Activated naive CD4-positive, alpha-beta T cell treated with anti-CD3 and anti-CD28 coated beads for 36 hours (primary cell): ENCODE measurements at regions not wholly inside any gene's neighbourhood (a gene's known extent, or its start where the extent isn't known, plus 50 kb on each side); places are given as distances from the start of the nearest gene placed in this dataset.

ENCODE experiments used
- CTCF ChIA-PET: fragments of 350-600 bp; sonication (Branson Sonifier 250); formaldehyde crosslinking; loops from one replicate; lab custom pipeline; 2021; ENCODE audit warnings: antibody characterized with exemption; lab: Charles Lee
- DNase-seq: peaks from one replicate; pipeline ENCODE4 v3.0.0-alpha.2; 2020
- H3K27ac Mint-ChIP-seq: one replicate; pipeline ENCODE4 v1.8.0; 2021; ENCODE audit warnings: mild to moderate bottlenecking, mixed read lengths
- H3K27me3 Mint-ChIP-seq: one replicate; pipeline ENCODE4 v1.8.0; 2021; ENCODE audit warnings: low read depth, mixed read lengths
- H3K36me3 Mint-ChIP-seq: one replicate; pipeline ENCODE4 v1.8.0; 2021; ENCODE audit warnings: low read depth, mixed read lengths
- H3K4me1 Mint-ChIP-seq: one replicate; pipeline ENCODE4 v1.8.0; 2021; ENCODE audit warnings: low read depth, mixed read lengths
- H3K4me3 Mint-ChIP-seq: one replicate; pipeline ENCODE4 v1.8.0; 2021; ENCODE audit warnings: mild to moderate bottlenecking, moderate library complexity, mixed read lengths
- H3K9me3 Mint-ChIP-seq: one replicate; pipeline ENCODE4 v1.8.0; 2021; ENCODE audit warnings: mixed read lengths
- intact Hi-C: fragments of 100-400 bp; cut with micrococcal nuclease; formaldehyde crosslinking; loops from one replicate; pipeline ENCODE4 v1.15.1; 2023

GRCh38 chr6:139587469-139587868 lies 213.0 kb upstream of the CITED2 start:
- no peak overlapping the region for H3K27ac Mint-ChIP-seq
- CTCF ChIA-PET: no interaction called here

GRCh38 chr6:139586273-139586672 lies 211.8 kb upstream of the CITED2 start:
- intact Hi-C loops: no loop called here
- Mint-ChIP-seq H3K4me1 (peaks cover under 1% of the 10 kb centered on the region), H3K27ac (no peak overlapping the region)

More at GRCh38 chr6:139587469-139587868, 213.0 kb upstream of the CITED2 start:
- no peak for DNase-seq
- intact Hi-C loops: no loop called here
- H3K4me1 Mint-ChIP-seq: no peaks in the 10 kb centered on the region
- H3K4me3 Mint-ChIP-seq: no peak overlapping the region
- no peaks in the 10 kb centered on the region for H3K36me3 Mint-ChIP-seq
- peaks cover 25% of the 10 kb centered on the region for H3K27me3 Mint-ChIP-seq
- H3K9me3 Mint-ChIP-seq: no peaks in the 10 kb centered on the region

GRCh38 chr6:139584599-139584998 lies 210.2 kb upstream of the CITED2 start:
- Mint-ChIP-seq H3K27ac (no peak overlapping the region), H3K9me3 (no peaks in the 10 kb centered on the region), H3K4me1 (peaks cover 14% of the 10 kb centered on the region), H3K27me3 (peaks cover 20% of the 10 kb centered on the region), H3K36me3 (no peaks in the 10 kb centered on the region), H3K4me3 (no peak overlapping the region)
- no peak for DNase-seq
- intact Hi-C loops: no loop called here
- CTCF ChIA-PET: no interaction called here

More at GRCh38 chr6:139586273-139586672, 211.8 kb upstream of the CITED2 start:
- no peak for DNase-seq
- Mint-ChIP-seq H3K36me3 (no peaks in the 10 kb centered on the region), H3K9me3 (no peaks in the 10 kb centered on the region), H3K27me3 (peaks cover 24% of the 10 kb centered on the region), H3K4me3 (no peak overlapping the region)
- CTCF ChIA-PET: no interaction called here

DNA sequence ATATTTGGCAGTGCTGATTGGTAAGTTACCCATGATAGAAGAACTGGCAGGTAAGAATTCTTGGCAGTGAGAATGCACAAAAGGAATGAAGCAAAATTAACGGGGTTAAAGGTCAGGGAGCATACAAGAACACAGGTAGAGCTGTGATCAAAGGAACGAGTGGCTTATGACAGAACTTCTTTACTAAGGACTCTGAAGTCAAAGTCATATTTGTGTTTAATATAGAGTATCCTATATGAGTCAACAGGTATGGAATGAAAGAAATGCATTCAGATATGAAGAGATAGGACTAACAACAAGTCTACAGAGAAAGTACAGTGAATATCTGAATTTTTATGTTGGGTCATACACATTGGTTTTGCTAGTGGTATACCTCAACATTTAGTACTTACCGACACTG lies 209.0 kb upstream of the CITED2 start:
- H3K27ac Mint-ChIP-seq: no peak overlapping the region
- CTCF ChIA-PET: interaction anchor here (0.7 kb wide), 1 partner anchor 11 kb away, joined by 4 read pairs; no protein-coding TSS in a partner anchor
- H3K36me3 Mint-ChIP-seq: no peaks in the 10 kb centered on the region
- no peaks in the 10 kb centered on the region for H3K9me3 Mint-ChIP-seq
- intact Hi-C loops: no loop called here
- DNase-seq: no peak
- H3K27me3 Mint-ChIP-seq: peaks cover 19% of the 10 kb centered on the region
- no peak overlapping the region for H3K4me3 Mint-ChIP-seq
- peaks cover 14% of the 10 kb centered on the region for H3K4me1 Mint-ChIP-seq

- peaks cover 17% of the 10 kb centered on the region for H3K27me3 Mint-ChIP-seq
- CTCF ChIA-PET: interaction anchor here (0.5 to 0.7 kb wide), 2 partner anchors 11 to 195 kb away, joined by 4 to 6 read pairs; no protein-coding TSS in a partner anchor
- no peak overlapping the region for H3K4me3 Mint-ChIP-seq
- H3K4me1 Mint-ChIP-seq: peaks cover 14% of the 10 kb centered on the region
- H3K9me3 Mint-ChIP-seq: no peaks in the 10 kb centered on the region
- intact Hi-C loops: no loop called here
- no peak overlapping the region for H3K27ac Mint-ChIP-seq
- H3K36me3 Mint-ChIP-seq: no peaks in the 10 kb centered on the region
- no peak for DNase-seq
These were observed 208.5 kb upstream of the CITED2 start for GRCh38 chr6:139582956-139583355.

- no peak for DNase-seq
- no peak overlapping the region for H3K4me3 Mint-ChIP-seq
- H3K27me3 Mint-ChIP-seq: peaks cover 23% of the 10 kb centered on the region
- intact Hi-C loops: no loop called here
- no peaks in the 10 kb centered on the region for H3K9me3 Mint-ChIP-seq
- H3K4me1 Mint-ChIP-seq: peaks cover 14% of the 10 kb centered on the region
- no peak overlapping the region for H3K27ac Mint-ChIP-seq
- CTCF ChIA-PET: no interaction called here
- no peaks in the 10 kb centered on the region for H3K36me3 Mint-ChIP-seq
These were observed 207.0 kb upstream of the CITED2 start for GRCh38 chr6:139581485-139581865.

DNA sequence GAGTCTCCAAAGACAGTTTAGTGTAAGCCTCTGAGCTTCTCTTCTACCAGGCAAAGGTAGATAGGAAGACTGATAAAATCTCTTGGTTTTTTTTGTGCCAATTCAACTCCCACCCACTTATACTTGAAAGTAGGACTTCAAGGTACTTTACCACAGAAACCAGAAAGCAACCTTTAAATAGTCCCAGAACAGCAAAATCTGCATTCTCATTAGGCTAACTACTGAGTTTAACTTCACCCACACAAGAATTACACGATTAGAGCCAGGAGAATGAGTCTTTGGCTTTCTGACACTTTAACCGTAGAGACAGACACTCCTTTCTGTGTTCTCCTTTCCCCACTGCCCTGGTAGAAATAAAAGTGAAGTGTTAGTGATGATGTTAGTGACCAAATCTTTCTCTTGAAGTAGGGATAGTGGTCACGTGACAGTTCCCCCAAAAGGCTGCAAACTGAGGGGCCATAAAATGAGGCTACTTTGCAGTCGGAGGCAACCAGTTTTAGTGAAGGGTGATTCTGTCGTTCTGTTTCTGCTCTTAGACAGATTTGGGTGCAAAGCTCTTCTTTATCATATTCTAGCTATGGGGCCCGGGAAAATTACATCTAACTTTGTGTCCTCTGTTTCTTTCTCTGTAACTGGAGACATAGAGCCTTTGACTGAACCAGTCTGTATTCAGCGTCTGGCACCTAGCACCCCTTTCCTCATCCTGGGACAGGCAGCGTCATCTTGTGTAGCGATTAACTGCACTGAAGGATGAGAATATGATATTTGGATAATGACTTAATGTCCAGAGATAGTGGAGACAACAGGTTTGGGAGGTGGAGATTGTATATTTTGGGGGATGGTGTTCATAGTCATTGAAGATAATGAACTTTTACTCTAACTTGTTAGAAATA lies 206.4 kb upstream of the CITED2 start:
- Mint-ChIP-seq H3K36me3 (no peaks in the 10 kb centered on the region), H3K9me3 (no peaks in the 10 kb centered on the region), H3K4me3 (no peak overlapping the region), H3K27me3 (peaks cover 23% of the 10 kb centered on the region), H3K27ac (no peak overlapping the region), H3K4me1 (peaks cover 14% of the 10 kb centered on the region)
- DNase-seq: no peak
- CTCF ChIA-PET: no interaction called here
- intact Hi-C loops: no loop called here

- Mint-ChIP-seq H3K9me3 (no peaks in the 10 kb centered on the region), H3K4me3 (no peak overlapping the region), H3K27ac (no peak overlapping the region), H3K27me3 (peaks cover 18% of the 10 kb centered on the region), H3K4me1 (peaks cover 14% of the 10 kb centered on the region), H3K36me3 (no peaks in the 10 kb centered on the region)
- intact Hi-C loops: no loop called here
- no peak for DNase-seq
- CTCF ChIA-PET: interaction anchor here (0.6 kb wide), 1 partner anchor 213 kb away, joined by 3 read pairs; no protein-coding TSS in a partner anchor
These were observed 203.5 kb upstream of the CITED2 start for GRCh38 chr6:139577763-139578604.

DNA sequence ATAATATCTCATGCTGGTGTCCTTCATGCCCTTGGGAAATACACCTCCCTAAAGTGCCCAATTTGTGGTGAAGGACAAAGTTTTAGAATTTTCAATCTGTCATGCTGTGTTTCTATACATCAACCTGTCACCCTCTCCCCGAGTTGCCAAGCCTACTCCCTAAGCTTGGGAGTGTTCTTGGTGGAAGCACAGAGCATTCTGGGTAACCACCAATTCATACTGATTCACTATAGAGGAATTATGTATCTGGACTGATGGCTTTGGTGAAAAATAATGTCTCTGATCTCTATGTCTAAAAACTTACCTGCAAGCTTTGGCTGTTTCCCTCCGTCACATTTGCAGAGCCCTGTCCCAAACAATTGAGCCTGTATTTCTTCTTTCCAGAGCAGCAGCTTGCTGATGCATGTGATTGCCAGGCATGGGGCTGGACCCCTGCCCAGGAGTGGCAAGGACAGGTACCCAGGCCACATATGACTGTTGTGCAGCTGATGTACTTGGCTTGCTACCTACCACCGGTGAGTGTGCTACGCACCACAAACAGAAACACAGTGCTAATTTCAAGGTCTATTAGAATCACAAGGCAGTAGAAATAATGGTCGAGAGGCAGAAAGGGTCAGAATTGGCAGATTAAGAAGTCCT lies 202.8 kb upstream of the CITED2 start:
- peaks cover 13% of the 10 kb centered on the region for H3K27me3 Mint-ChIP-seq
- no peak overlapping the region for H3K27ac Mint-ChIP-seq
- intact Hi-C loops: no loop called here
- H3K4me1 Mint-ChIP-seq: peaks cover 14% of the 10 kb centered on the region
- H3K36me3 Mint-ChIP-seq: no peaks in the 10 kb centered on the region
- no peak for DNase-seq
- no peaks in the 10 kb centered on the region for H3K9me3 Mint-ChIP-seq
- no peak overlapping the region for H3K4me3 Mint-ChIP-seq
- CTCF ChIA-PET: interaction anchor here (0.6 kb wide), 1 partner anchor 213 kb away, joined by 3 read pairs; no protein-coding TSS in a partner anchor

GRCh38 chr6:139572001-139572400 lies 197.6 kb upstream of the CITED2 start:
- H3K4me3 Mint-ChIP-seq: no peak overlapping the region
- H3K27ac Mint-ChIP-seq: no peak overlapping the region
- H3K36me3 Mint-ChIP-seq: no peaks in the 10 kb centered on the region
- CTCF ChIA-PET: interaction anchor here (0.7 kb wide), 1 partner anchor 53 kb away, joined by 5 read pairs; no protein-coding TSS in a partner anchor
- H3K4me1 Mint-ChIP-seq: no peaks in the 10 kb centered on the region
- no peak for DNase-seq
- H3K9me3 Mint-ChIP-seq: no peaks in the 10 kb centered on the region
- H3K27me3 Mint-ChIP-seq: peaks cover 4% of the 10 kb centered on the region
- intact Hi-C loops: no loop called here

GRCh38 chr6:139570166-139570565 lies 195.7 kb upstream of the CITED2 start:
- no peaks in the 10 kb centered on the region for H3K36me3 Mint-ChIP-seq
- no peaks in the 10 kb centered on the region for H3K9me3 Mint-ChIP-seq
- no peak overlapping the region for H3K4me3 Mint-ChIP-seq
- CTCF ChIA-PET: no interaction called here
- intact Hi-C loops: no loop called here
- no peak overlapping the region for H3K27ac Mint-ChIP-seq
- no peak for DNase-seq
- no peaks in the 10 kb centered on the region for H3K4me1 Mint-ChIP-seq
- H3K27me3 Mint-ChIP-seq: peaks cover 2% of the 10 kb centered on the region

DNA sequence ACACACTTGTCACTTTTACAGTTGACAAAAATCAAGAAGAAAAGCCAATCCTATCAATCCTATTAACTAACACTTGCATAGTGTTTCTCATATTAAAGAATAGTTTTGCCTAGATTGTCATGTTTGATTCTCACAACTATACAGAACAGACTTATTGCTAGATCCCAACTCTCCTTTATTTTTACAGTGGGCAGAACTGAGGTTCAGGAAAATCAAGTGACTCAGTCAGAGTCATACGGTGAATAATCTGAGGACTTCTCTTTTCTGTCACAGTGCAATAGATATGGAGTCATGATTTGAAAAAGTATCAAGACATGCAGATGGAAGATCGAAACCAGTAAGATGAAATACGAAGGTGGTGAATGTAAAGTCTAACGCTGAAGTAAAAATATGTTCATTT lies 195.1 kb upstream of the CITED2 start:
- Mint-ChIP-seq H3K9me3 (no peaks in the 10 kb centered on the region), H3K36me3 (no peaks in the 10 kb centered on the region), H3K27ac (no peak overlapping the region), H3K4me3 (no peak overlapping the region), H3K4me1 (no peaks in the 10 kb centered on the region), H3K27me3 (peaks cover 2% of the 10 kb centered on the region)
- no peak for DNase-seq
- CTCF ChIA-PET: no interaction called here
- intact Hi-C loops: no loop called here
